Stimulated activated CD4-positive, alpha-beta T cell treated with anti-CD3 and anti-CD28 coated beads, TNF-alpha, amount 100 ng/mL, for 1 hour (primary cell): ENCODE measurements at regions not wholly inside any gene's neighbourhood (a gene's known extent, or its start where the extent isn't known, plus 50 kb on each side); places are given as distances from the start of the nearest gene placed in this dataset.
"Not testable (repeated sequence)": the region's sequence is repeated elsewhere in the genome, so short reads cannot be mapped to it uniquely, and the experiment has no call there.

Source experiments
- DNase-seq, 3 donors: peaks; one replicate each; pipeline ENCODE4 v3.0.0-alpha.2; 2020; ENCODE audit warnings: low read depth in 3 of 3, low spot score in 1 of 3

- no peak for DNase-seq
These were observed 176.4 kb downstream of the SOX4 start for GRCh38 chr6:21769968-21770367.

- DNase-seq, result no peak
These were observed 178.2 kb downstream of the SOX4 start for GRCh38 chr6:21771626-21772320.

GRCh38 chr6:21772477-21772876, 178.9 kb downstream of the SOX4 start:
- DNase-seq, result no peak

GRCh38 chr6:21772884-21773575, 179.5 kb downstream of the SOX4 start:
- no peak for DNase-seq

- DNase-seq, result no peak
These were observed 180.0 kb downstream of the SOX4 start for GRCh38 chr6:21773576-21773968.

GRCh38 chr6:21777846-21778245, 184.3 kb downstream of the SOX4 start:
- DNase-seq, result no peak

GRCh38 chr6:21780141-21780540, 186.6 kb downstream of the SOX4 start:
- no peak for DNase-seq

- DNase-seq, result no peak
These were observed 187.1 kb downstream of the SOX4 start for GRCh38 chr6:21780679-21781078.

- DNase-seq, result no peak
These were observed 187.6 kb downstream of the SOX4 start for GRCh38 chr6:21781128-21781527.

- DNase-seq, result no peak
These were observed 191.6 kb downstream of the SOX4 start for GRCh38 chr6:21785164-21785563.

- DNase-seq, result no peak
These were observed 197.5 kb downstream of the SOX4 start for GRCh38 chr6:21791056-21791455.

- no peak for DNase-seq
These were observed 198.0 kb downstream of the SOX4 start for GRCh38 chr6:21791581-21791980.

GRCh38 chr6:21792177-21792576, 198.6 kb downstream of the SOX4 start:
- DNase-seq, result no peak

GRCh38 chr6:21796979-21797378, 203.4 kb downstream of the SOX4 start:
- not testable (repeated sequence) for DNase-seq

- DNase-seq, result no peak
These were observed 204.9 kb downstream of the SOX4 start for GRCh38 chr6:21798468-21798867.

- DNase-seq, result no peak
These were observed 206.8 kb downstream of the SOX4 start for GRCh38 chr6:21800330-21800729.

- DNase-seq, result no peak
These were observed 207.4 kb downstream of the SOX4 start for GRCh38 chr6:21800948-21801438.

GRCh38 chr6:21801446-21802174, 208.1 kb downstream of the SOX4 start:
- DNase-seq, result no peak

GRCh38 chr6:21802175-21802822, 208.7 kb downstream of the SOX4 start:
- DNase-seq, result no peak

- no peak for DNase-seq
These were observed 211.5 kb downstream of the SOX4 start for GRCh38 chr6:21804941-21805610.
